ENCODE measurements at regions not wholly inside any gene's neighbourhood (a gene's known extent, or its start where the extent isn't known, plus 50 kb on each side); places are given as distances from the start of the nearest gene placed in this dataset.

GRCh38 chr2:8331068-8331467, 350.8 kb upstream of the ID2 start:
- Mint-ChIP-seq H3K27me3 (ENCODE audit: low read depth in 3 of 3) (peaks cover 1 to 2% (median 2%) of the 10 kb centered on the region in 3 donors), H3K4me3 (no peak overlapping the region), H3K9me3 (peaks cover 0 to 6% (median 0%) of the 10 kb centered on the region in 7 donors), H3K4me1 (peaks cover 47% of the 10 kb centered on the region), H3K36me3 (peaks cover 3 to 6% of the 10 kb centered on the region in 2 donors), H3K27ac (no peak overlapping the region)
- Histone ChIP-seq H3K79me2 (ENCODE audit: insufficient read depth, low read length) (no peaks in the 10 kb centered on the region), H3K4me3 (replicated peaks in 1 of 3; ENCODE audit: low read depth in 2 of 3, low read length in 3 of 3) (no peak overlapping the region), H3K4me2 (replicated peaks; ENCODE audit: extremely low read depth, low read length, poor library complexity, severe bottlenecking) (no peak overlapping the region), H3K27me3 (ENCODE audit: control insufficient read depth in 2 of 2, insufficient read depth in 2 of 2, low read length in 2 of 2) (no peaks in the 10 kb centered on the region), H4K20me1 (ENCODE audit: insufficient read depth, low read length) (no peaks in the 10 kb centered on the region), H3K36me3 (replicated peaks in 1 of 2; ENCODE audit: control insufficient read depth in 1 of 2, insufficient read depth in 2 of 2, low read length in 2 of 2) (no peaks in the 10 kb centered on the region), H3K4me1 (ENCODE audit: control insufficient read depth in 1 of 2, insufficient read depth in 2 of 2, low read length in 2 of 2) (peaks cover 41 to 54% of the 10 kb centered on the region in 2 donors), H3K9me3 (replicated peaks in 1 of 2; ENCODE audit: control insufficient read depth in 1 of 2, insufficient read depth in 1 of 2, low read length in 2 of 2) (no peaks in the 10 kb centered on the region), H2AFZ (ENCODE audit: insufficient read depth, low read depth, low read length, poor library complexity, severe bottlenecking) (no peak overlapping the region), H3K27ac (ENCODE audit: low read depth in 1 of 2, low read length in 2 of 2) (no peak overlapping the region), H3K9ac (ENCODE audit: insufficient read depth, low read length, poor library complexity, severe bottlenecking) (no peak overlapping the region)
- TF ChIP-seq CTCF (IDR thresholded peaks at IDR 0.05), result no peak
- no peak for DNase-seq
- intact Hi-C loops (cut with micrococcal nuclease), result loop anchor here in 1 of 2 donors (10.0 kb wide), 1 partner anchor 64 kb away; no protein-coding TSS in a partner anchor
- WGBS (ENCODE audit: insufficient coverage), result no CpG with 5 or more reads among the region's 4 CpGs

- H3K27me3 Mint-ChIP-seq (ENCODE audit: low read depth in 3 of 3), result peaks cover 0 to 1% (median 0%) of the 10 kb centered on the region in 3 donors
- 89% methylated on average over 7 of the region's 9 CpGs for WGBS (ENCODE audit: insufficient coverage)
- no peaks in the 10 kb centered on the region for H3K27me3 ChIP-seq (ENCODE audit: control insufficient read depth in 2 of 2, insufficient read depth in 2 of 2, low read length in 2 of 2)
- no peaks in the 10 kb centered on the region for H3K9me3 ChIP-seq (replicated peaks in 1 of 2; ENCODE audit: control insufficient read depth in 1 of 2, insufficient read depth in 1 of 2, low read length in 2 of 2)
- peaks cover 42 to 56% of the 10 kb centered on the region in 2 donors for H3K4me1 ChIP-seq (ENCODE audit: control insufficient read depth in 1 of 2, insufficient read depth in 2 of 2, low read length in 2 of 2)
- H4K20me1 ChIP-seq (ENCODE audit: insufficient read depth, low read length), result no peaks in the 10 kb centered on the region
- intact Hi-C loops (cut with micrococcal nuclease), result loop anchor here in 1 of 2 donors (10.0 kb wide), 1 partner anchor 62 kb away; no protein-coding TSS in a partner anchor
- H3K27ac Mint-ChIP-seq, result no peak overlapping the region
- peaks cover 47% of the 10 kb centered on the region for H3K4me1 Mint-ChIP-seq
- H3K4me3 Mint-ChIP-seq, result no peak overlapping the region
- TF ChIP-seq CTCF (IDR thresholded peaks at IDR 0.05), result no peak
- H3K9ac ChIP-seq (ENCODE audit: insufficient read depth, low read length, poor library complexity, severe bottlenecking), result no peak overlapping the region
- H3K79me2 ChIP-seq (ENCODE audit: insufficient read depth, low read length), result no peaks in the 10 kb centered on the region
- no peak overlapping the region for H2AFZ ChIP-seq (ENCODE audit: insufficient read depth, low read depth, low read length, poor library complexity, severe bottlenecking)
- peaks cover 3 to 6% of the 10 kb centered on the region in 2 donors for H3K36me3 Mint-ChIP-seq
- no peak for DNase-seq
- no peak overlapping the region for H3K27ac ChIP-seq (ENCODE audit: low read depth in 1 of 2, low read length in 2 of 2)
- H3K9me3 Mint-ChIP-seq, result peaks cover 0 to 6% (median 0%) of the 10 kb centered on the region in 7 donors
- no peak overlapping the region for H3K4me2 ChIP-seq (replicated peaks; ENCODE audit: extremely low read depth, low read length, poor library complexity, severe bottlenecking)
- no peak overlapping the region for H3K4me3 ChIP-seq (replicated peaks in 1 of 3; ENCODE audit: low read depth in 2 of 3, low read length in 3 of 3)
- H3K36me3 ChIP-seq (replicated peaks in 1 of 2; ENCODE audit: control insufficient read depth in 1 of 2, insufficient read depth in 2 of 2, low read length in 2 of 2), result no peaks in the 10 kb centered on the region
Observed at GRCh38 chr2:8332646-8333045, 349.2 kb upstream of the ID2 start.

Measured in CD14-positive monocyte (primary cell).